ENCODE measurements at regions not wholly inside any gene's neighbourhood (a gene's known extent, or its start where the extent isn't known, plus 50 kb on each side); places are given as distances from the start of the nearest gene placed in this dataset.
"Not testable (repeated sequence)": the region's sequence is repeated elsewhere in the genome, so short reads cannot be mapped to it uniquely, and the experiment has no call there.

GRCh38 chr15:87653646-87654045 is 602.9 kb downstream of the NTRK3 start:
- ChIA-PET POLR2A (no interaction called here), CTCF (no interaction called here)
- Mint-ChIP-seq H3K27me3 (no peaks in the 10 kb centered on the region), H3K36me3 (no peaks in the 10 kb centered on the region), H3K4me3 (no peak overlapping the region), H3K27ac (no peak overlapping the region), H3K9me3 (no peaks in the 10 kb centered on the region), H3K4me1 (ENCODE audit: low read depth) (no peaks in the 10 kb centered on the region)
- no peak for DNase-seq
- intact Hi-C loops (cut with micrococcal nuclease): no loop called here

GRCh38 chr15:87649175-87649574 is 607.4 kb downstream of the NTRK3 start:
- H3K27ac Mint-ChIP-seq: no peak overlapping the region
- no peaks in the 10 kb centered on the region for H3K9me3 Mint-ChIP-seq
- H3K27me3 Mint-ChIP-seq: no peaks in the 10 kb centered on the region
- intact Hi-C loops (cut with micrococcal nuclease): no loop called here
- no peaks in the 10 kb centered on the region for H3K36me3 Mint-ChIP-seq
- peaks cover 11% of the 10 kb centered on the region for H3K4me1 Mint-ChIP-seq (ENCODE audit: low read depth)
- H3K4me3 Mint-ChIP-seq: no peak overlapping the region
- DNase-seq: no peak
- CTCF ChIA-PET: no interaction called here
- POLR2A ChIA-PET: no interaction called here

- no peak for DNase-seq
- Mint-ChIP-seq H3K9me3 (no peaks in the 10 kb centered on the region), H3K4me1 (ENCODE audit: low read depth) (peaks cover 19% of the 10 kb centered on the region), H3K27ac (no peak overlapping the region), H3K27me3 (no peaks in the 10 kb centered on the region), H3K4me3 (no peak overlapping the region), H3K36me3 (no peaks in the 10 kb centered on the region)
- intact Hi-C loops (cut with micrococcal nuclease): no loop called here
- CTCF ChIA-PET: no interaction called here
- POLR2A ChIA-PET: no interaction called here
Measured at GRCh38 chr15:87648278-87648677, 608.3 kb downstream of the NTRK3 start.

GRCh38 chr15:87645723-87646122 is 610.8 kb downstream of the NTRK3 start:
- Mint-ChIP-seq H3K27me3 (no peaks in the 10 kb centered on the region), H3K4me3 (no peak overlapping the region), H3K36me3 (no peaks in the 10 kb centered on the region), H3K27ac (no peak overlapping the region), H3K4me1 (ENCODE audit: low read depth) (peaks cover 35% of the 10 kb centered on the region), H3K9me3 (no peaks in the 10 kb centered on the region)
- POLR2A ChIA-PET: no interaction called here
- CTCF ChIA-PET: interaction anchor here (0.5 kb wide), 1 partner anchor 48 kb away, joined by 4 read pairs; no protein-coding TSS in a partner anchor
- intact Hi-C loops (cut with micrococcal nuclease): no loop called here
- no peak for DNase-seq

GRCh38 chr15:87642997-87643396 is 613.5 kb downstream of the NTRK3 start:
- H3K36me3 Mint-ChIP-seq; CTCF ChIA-PET; intact Hi-C loops (cut with micrococcal nuclease); H3K4me3 Mint-ChIP-seq; POLR2A ChIA-PET; H3K9me3 Mint-ChIP-seq; H3K27me3 Mint-ChIP-seq; DNase-seq: not testable (repeated sequence)
- peaks cover 40% of the 10 kb centered on the region for H3K4me1 Mint-ChIP-seq (ENCODE audit: low read depth)
- peak overlapping the region; percentile 12 for H3K27ac Mint-ChIP-seq

- DNase-seq: no peak
- H3K4me1 Mint-ChIP-seq (ENCODE audit: low read depth): peaks cover 30% of the 10 kb centered on the region
- H3K27ac Mint-ChIP-seq: no peak overlapping the region
- H3K36me3 Mint-ChIP-seq: no peaks in the 10 kb centered on the region
- H3K4me3 Mint-ChIP-seq: no peak overlapping the region
- H3K9me3 Mint-ChIP-seq: no peaks in the 10 kb centered on the region
- ChIA-PET POLR2A (no interaction called here), CTCF (no interaction called here)
- intact Hi-C loops (cut with micrococcal nuclease): no loop called here
- H3K27me3 Mint-ChIP-seq: no peaks in the 10 kb centered on the region
Measured at GRCh38 chr15:87639305-87640011, 617.1 kb downstream of the NTRK3 start.

GRCh38 chr15:87638554-87639083 is 617.9 kb downstream of the NTRK3 start:
- no peak for DNase-seq
- peaks cover 24% of the 10 kb centered on the region for H3K4me1 Mint-ChIP-seq (ENCODE audit: low read depth)
- no peak overlapping the region for H3K27ac Mint-ChIP-seq
- H3K27me3 Mint-ChIP-seq: no peaks in the 10 kb centered on the region
- H3K9me3 Mint-ChIP-seq: no peaks in the 10 kb centered on the region
- intact Hi-C loops (cut with micrococcal nuclease): no loop called here
- H3K36me3 Mint-ChIP-seq: no peaks in the 10 kb centered on the region
- H3K4me3 Mint-ChIP-seq: no peak overlapping the region
- ChIA-PET CTCF (no interaction called here), POLR2A (no interaction called here)

- Mint-ChIP-seq H3K4me1 (ENCODE audit: low read depth) (no peaks in the 10 kb centered on the region), H3K4me3 (no peak overlapping the region), H3K27me3 (no peaks in the 10 kb centered on the region), H3K36me3 (no peaks in the 10 kb centered on the region), H3K27ac (no peak overlapping the region), H3K9me3 (no peaks in the 10 kb centered on the region)
- DNase-seq: no peak
- CTCF ChIA-PET: no interaction called here
- POLR2A ChIA-PET: no interaction called here
- intact Hi-C loops (cut with micrococcal nuclease): no loop called here
Measured at GRCh38 chr15:87634361-87634760, 622.2 kb downstream of the NTRK3 start.

GRCh38 chr15:87633525-87633924 is 623.0 kb downstream of the NTRK3 start:
- no peaks in the 10 kb centered on the region for H3K36me3 Mint-ChIP-seq
- H3K27ac Mint-ChIP-seq: no peak overlapping the region
- no peak for DNase-seq
- POLR2A ChIA-PET: no interaction called here
- CTCF ChIA-PET: no interaction called here
- H3K4me1 Mint-ChIP-seq (ENCODE audit: low read depth): no peaks in the 10 kb centered on the region
- no peaks in the 10 kb centered on the region for H3K9me3 Mint-ChIP-seq
- H3K27me3 Mint-ChIP-seq: no peaks in the 10 kb centered on the region
- intact Hi-C loops (cut with micrococcal nuclease): no loop called here
- no peak overlapping the region for H3K4me3 Mint-ChIP-seq

- CTCF ChIA-PET: no interaction called here
- H3K36me3 Mint-ChIP-seq: no peaks in the 10 kb centered on the region
- DNase-seq: no peak
- intact Hi-C loops (cut with micrococcal nuclease): no loop called here
- POLR2A ChIA-PET: no interaction called here
- H3K27ac Mint-ChIP-seq: no peak overlapping the region
- no peaks in the 10 kb centered on the region for H3K9me3 Mint-ChIP-seq
- H3K4me3 Mint-ChIP-seq: no peak overlapping the region
- no peaks in the 10 kb centered on the region for H3K27me3 Mint-ChIP-seq
- no peaks in the 10 kb centered on the region for H3K4me1 Mint-ChIP-seq (ENCODE audit: low read depth)
Measured at GRCh38 chr15:87632364-87632763, 624.2 kb downstream of the NTRK3 start.

- no peak overlapping the region for H3K27ac Mint-ChIP-seq
- H3K4me1 Mint-ChIP-seq (ENCODE audit: low read depth): no peaks in the 10 kb centered on the region
- no peaks in the 10 kb centered on the region for H3K27me3 Mint-ChIP-seq
- H3K4me3 Mint-ChIP-seq: no peak overlapping the region
- H3K36me3 Mint-ChIP-seq: no peaks in the 10 kb centered on the region
- intact Hi-C loops (cut with micrococcal nuclease): no loop called here
- H3K9me3 Mint-ChIP-seq: no peaks in the 10 kb centered on the region
- ChIA-PET CTCF (no interaction called here), POLR2A (no interaction called here)
- no peak for DNase-seq
Measured at GRCh38 chr15:87631775-87632174, 624.8 kb downstream of the NTRK3 start.

GRCh38 chr15:87631093-87631492 is 625.4 kb downstream of the NTRK3 start:
- ChIA-PET POLR2A (no interaction called here), CTCF (no interaction called here)
- no peak overlapping the region for H3K27ac Mint-ChIP-seq

GRCh38 chr15:87628311-87628710 is 628.2 kb downstream of the NTRK3 start:
- no peaks in the 10 kb centered on the region for H3K9me3 Mint-ChIP-seq
- no peaks in the 10 kb centered on the region for H3K4me1 Mint-ChIP-seq (ENCODE audit: low read depth)
- no peaks in the 10 kb centered on the region for H3K36me3 Mint-ChIP-seq
- intact Hi-C loops (cut with micrococcal nuclease): no loop called here
- no peaks in the 10 kb centered on the region for H3K27me3 Mint-ChIP-seq
- no peak overlapping the region for H3K4me3 Mint-ChIP-seq
- no peak for DNase-seq
- no peak overlapping the region for H3K27ac Mint-ChIP-seq
- ChIA-PET POLR2A (no interaction called here), CTCF (no interaction called here)

More at GRCh38 chr15:87631093-87631492, 625.4 kb downstream of the NTRK3 start:
- no peaks in the 10 kb centered on the region for H3K36me3 Mint-ChIP-seq
- H3K9me3 Mint-ChIP-seq: no peaks in the 10 kb centered on the region
- H3K27me3 Mint-ChIP-seq: no peaks in the 10 kb centered on the region
- no peak overlapping the region for H3K4me3 Mint-ChIP-seq
- intact Hi-C loops (cut with micrococcal nuclease): no loop called here
- H3K4me1 Mint-ChIP-seq (ENCODE audit: low read depth): no peaks in the 10 kb centered on the region
- no peak for DNase-seq

Data from activated CD4-positive, alpha-beta memory T cell treated with anti-CD3 and anti-CD28 coated beads for 36 hours (primary cell).